HG03460 (cell line): ENCODE measurements at regions not wholly inside any gene's neighbourhood (a gene's known extent, or its start where the extent isn't known, plus 50 kb on each side); places are given as distances from the start of the nearest gene placed in this dataset.
"Not testable (repeated sequence)": the region's sequence is repeated elsewhere in the genome, so short reads cannot be mapped to it uniquely, and the experiment has no call there.

Experiments used
- ATAC-seq: cut with Tn5 transposase; IDR thresholded peaks from one replicate; pipeline ENCODE4 v1.9.1; 2021; ENCODE audit not compliant: unreplicated experiment

GRCh38 chr3:66922058-66922457 is 76.0 kb upstream of the KBTBD8 start:
- no peak for ATAC-seq

GRCh38 chr3:66923969-66924368 is 74.1 kb upstream of the KBTBD8 start:
- ATAC-seq, result no peak

- no peak for ATAC-seq
Measured at GRCh38 chr3:66928252-66928651, 69.9 kb upstream of the KBTBD8 start.

- ATAC-seq, result no peak
Measured at GRCh38 chr3:66931291-66931690, 66.8 kb upstream of the KBTBD8 start.

GRCh38 chr3:66931699-66932098 is 66.4 kb upstream of the KBTBD8 start:
- ATAC-seq, result no peak

GRCh38 chr3:66933233-66933632 is 64.9 kb upstream of the KBTBD8 start:
- no peak for ATAC-seq

GRCh38 chr3:66934041-66934440 is 64.1 kb upstream of the KBTBD8 start:
- ATAC-seq, result no peak

GRCh38 chr3:66934725-66935124 is 63.4 kb upstream of the KBTBD8 start:
- ATAC-seq, result no peak

- not testable (repeated sequence) for ATAC-seq
Measured at GRCh38 chr3:66937041-66937440, 61.1 kb upstream of the KBTBD8 start.

- peak; percentile 68 for ATAC-seq
Measured at GRCh38 chr3:66938338-66938963, 59.7 kb upstream of the KBTBD8 start.

- no peak for ATAC-seq
Measured at GRCh38 chr3:66948041-66948440, 50.1 kb upstream of the KBTBD8 start.
